CD4-positive, alpha-beta T cell treated with Interleukin-15 for 1 hour (primary cell): ENCODE measurements at regions not wholly inside any gene's neighbourhood (a gene's known extent, or its start where the extent isn't known, plus 50 kb on each side); places are given as distances from the start of the nearest gene placed in this dataset.

Source experiments
- DNase-seq: peaks from one replicate; pipeline ENCODE4 v3.0.0-alpha.2; 2020

DNA sequence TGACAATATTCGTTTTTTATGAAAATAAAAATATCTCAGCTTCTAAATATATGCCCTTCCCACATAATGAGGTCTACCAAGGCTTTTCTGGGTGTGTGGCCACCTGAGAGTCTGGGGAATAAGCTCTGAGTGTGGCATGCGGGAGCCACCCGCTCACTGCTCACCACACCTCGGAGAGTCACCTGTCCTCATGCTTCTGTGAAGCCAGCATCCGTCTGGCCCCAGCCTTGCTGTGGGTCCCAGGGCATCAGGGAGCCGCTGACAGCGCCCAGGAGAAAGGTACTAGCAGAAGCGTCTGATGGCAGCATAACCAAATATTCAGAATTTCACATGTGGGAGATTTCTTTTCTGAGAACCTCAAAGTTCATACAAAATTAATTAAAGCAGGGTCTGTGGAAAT lies 133.2 kb upstream of the IRX4 start:
- DNase-seq = no peak

GRCh38 chr5:2015124-2015848 lies 132.6 kb upstream of the IRX4 start:
- no peak for DNase-seq

GRCh38 chr5:2014058-2014610 lies 131.4 kb upstream of the IRX4 start:
- no peak for DNase-seq

GRCh38 chr5:2013301-2014057 lies 130.8 kb upstream of the IRX4 start:
- DNase-seq = no peak

- no peak for DNase-seq
These were observed 130.2 kb upstream of the IRX4 start for GRCh38 chr5:2012885-2013284.

- no peak for DNase-seq
These were observed 129.0 kb upstream of the IRX4 start for GRCh38 chr5:2011481-2012411.

- no peak for DNase-seq
These were observed 128.2 kb upstream of the IRX4 start for GRCh38 chr5:2010940-2011339.

DNA sequence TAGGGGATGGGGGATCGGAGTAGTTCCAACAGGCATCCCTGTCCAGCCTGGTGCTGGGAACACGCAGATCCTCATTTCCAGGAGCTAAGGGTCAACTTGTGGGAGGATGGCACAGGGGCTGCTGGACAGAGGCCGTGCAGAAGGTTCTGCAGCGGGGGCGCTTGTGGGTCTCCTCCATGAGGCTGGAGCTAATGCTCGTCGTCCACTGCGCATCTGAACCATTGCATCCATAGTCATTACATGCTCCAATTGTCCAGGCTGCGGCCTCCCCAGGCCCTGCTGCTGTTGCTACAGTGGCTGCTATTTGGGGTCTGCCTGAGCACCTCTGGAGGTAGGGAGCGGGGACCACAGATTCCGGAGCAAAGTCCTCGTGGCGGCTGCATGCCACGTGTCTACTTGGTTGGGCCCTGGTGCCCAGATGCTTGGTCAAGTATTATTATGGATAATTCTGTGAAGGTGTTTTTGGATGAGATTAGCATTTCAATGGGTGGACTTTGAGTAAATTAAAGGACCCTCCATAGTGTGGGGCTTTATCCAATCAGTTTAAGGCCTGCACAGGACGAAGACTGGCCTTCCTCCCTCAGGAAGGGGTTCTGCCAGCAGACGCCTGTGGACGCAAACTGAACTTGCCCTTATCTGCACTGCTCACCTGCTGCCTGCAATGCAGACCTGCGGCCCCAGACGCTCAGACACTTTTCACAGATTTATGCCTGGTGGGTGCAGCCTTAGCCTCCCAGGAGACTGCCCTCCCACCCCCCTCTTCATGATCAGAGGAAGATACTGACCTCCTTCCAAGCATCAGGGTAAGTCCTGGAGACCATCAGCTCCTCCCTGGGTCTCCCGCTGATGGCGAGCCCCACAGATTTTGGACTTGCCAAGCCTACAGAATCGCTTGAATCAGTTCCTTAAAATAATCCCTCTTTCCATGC lies 127.5 kb upstream of the IRX4 start:
- no peak for DNase-seq

DNA sequence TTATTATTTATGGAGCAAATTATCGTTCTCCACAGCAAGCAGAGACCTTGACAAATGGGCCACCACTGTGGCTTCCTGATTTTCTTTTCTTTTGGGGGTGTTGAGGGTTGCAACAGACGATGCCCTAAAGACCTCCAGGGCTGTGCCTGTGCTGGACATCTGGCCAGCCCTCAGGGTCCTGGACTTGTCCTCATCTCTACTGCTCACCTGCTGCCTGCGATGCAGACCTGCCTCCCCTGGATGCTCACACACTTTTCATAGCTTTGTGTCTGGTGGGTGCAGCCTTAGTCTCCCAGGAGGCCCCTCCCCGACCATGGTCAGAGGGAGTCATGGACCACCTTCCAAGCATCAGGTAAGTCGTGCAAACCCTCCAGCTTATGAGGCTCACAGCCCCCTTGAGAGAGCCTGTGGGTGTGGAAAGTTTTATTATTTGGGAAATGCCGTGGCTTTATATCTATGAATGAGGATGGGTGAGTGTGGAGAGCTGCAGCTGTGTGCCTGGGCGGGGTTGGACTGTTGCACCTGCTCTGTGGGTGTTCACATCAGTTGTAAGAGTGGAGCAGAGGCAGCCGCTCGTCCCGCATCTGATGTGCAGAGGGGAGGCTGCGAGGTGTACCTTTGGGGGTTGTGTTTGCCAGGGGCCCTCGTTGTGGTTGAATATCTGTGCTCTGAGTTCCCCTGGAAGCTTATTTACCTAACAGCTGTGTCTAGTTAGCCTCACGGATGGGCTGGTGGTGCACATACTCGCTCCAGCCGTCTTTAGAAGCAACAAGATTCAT lies 126.3 kb upstream of the IRX4 start:
- no peak for DNase-seq

- no peak for DNase-seq
These were observed 125.3 kb upstream of the IRX4 start for GRCh38 chr5:2007878-2008501.

DNA sequence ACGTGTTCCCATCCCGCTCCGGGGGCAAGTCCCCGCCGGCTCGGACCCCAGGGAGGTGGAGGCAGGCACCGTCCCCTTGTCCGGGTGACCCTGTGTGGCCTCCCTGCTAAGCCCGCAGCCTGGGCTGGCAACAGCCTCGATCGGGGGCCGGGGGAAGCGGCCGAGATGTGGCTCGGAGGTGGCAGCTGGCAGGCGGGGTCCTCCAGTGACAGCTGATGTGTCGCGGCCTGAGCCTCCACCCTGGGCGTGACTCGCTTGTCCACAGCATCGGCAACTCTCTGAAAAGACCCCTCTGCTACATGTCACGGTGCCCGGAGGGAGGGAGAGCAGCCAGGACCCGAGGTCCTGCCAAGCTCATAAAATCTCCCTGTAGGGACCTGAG lies 124.8 kb upstream of the IRX4 start:
- no peak for DNase-seq

DNA sequence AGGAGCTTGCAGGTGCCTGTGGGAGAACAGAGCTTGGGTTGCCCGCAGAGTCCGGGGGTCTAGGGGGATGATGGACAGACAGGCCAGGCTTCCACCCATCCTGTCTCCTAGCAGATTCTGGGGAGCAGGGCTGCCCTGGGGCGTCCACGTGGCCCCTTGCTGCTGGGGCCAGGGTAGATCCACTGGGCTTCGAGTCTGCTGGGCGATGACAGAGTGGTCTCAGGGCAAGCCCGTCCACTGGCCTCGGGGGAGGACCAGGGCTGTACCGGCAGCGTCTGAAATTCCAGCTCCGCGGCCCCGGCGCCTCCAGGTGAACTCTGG lies 124.2 kb upstream of the IRX4 start:
- DNase-seq = no peak

DNA sequence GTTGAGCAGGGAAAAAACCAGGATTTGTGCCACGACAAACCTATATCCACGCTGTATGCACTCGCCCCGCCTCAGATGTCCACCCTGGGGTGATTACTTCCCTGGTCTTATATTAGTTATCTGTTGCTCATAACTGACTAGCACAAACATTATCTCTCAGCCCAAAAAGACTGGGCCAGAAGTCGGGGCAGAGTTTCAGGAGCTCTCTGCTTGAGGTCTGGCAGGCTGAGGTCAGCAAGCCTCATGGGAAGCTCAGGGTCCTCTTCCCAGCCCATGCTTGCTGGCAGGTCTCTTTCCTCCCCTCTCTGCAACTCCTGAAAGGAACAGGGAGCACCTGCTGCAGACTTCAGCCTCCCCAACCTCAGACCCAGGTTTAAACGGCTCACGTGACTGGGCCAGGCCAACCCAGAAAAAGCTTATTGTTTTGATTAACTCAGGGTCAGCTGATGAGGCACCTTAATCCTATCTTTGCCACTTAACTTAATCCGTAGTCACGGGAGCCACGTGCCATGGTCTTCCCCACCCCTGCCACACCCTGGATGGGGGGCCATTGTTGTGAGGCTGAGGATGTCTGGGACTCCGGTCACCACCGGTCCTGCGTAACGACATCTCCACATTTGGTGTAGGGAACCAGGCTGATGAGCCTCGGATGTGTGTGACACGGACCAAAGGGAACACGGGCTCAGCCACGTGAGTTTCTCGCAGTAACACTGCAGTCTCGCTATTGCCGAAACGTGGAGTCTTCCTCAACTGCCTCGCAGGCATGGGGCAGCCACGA lies 123.7 kb upstream of the IRX4 start:
- DNase-seq = no peak

DNA sequence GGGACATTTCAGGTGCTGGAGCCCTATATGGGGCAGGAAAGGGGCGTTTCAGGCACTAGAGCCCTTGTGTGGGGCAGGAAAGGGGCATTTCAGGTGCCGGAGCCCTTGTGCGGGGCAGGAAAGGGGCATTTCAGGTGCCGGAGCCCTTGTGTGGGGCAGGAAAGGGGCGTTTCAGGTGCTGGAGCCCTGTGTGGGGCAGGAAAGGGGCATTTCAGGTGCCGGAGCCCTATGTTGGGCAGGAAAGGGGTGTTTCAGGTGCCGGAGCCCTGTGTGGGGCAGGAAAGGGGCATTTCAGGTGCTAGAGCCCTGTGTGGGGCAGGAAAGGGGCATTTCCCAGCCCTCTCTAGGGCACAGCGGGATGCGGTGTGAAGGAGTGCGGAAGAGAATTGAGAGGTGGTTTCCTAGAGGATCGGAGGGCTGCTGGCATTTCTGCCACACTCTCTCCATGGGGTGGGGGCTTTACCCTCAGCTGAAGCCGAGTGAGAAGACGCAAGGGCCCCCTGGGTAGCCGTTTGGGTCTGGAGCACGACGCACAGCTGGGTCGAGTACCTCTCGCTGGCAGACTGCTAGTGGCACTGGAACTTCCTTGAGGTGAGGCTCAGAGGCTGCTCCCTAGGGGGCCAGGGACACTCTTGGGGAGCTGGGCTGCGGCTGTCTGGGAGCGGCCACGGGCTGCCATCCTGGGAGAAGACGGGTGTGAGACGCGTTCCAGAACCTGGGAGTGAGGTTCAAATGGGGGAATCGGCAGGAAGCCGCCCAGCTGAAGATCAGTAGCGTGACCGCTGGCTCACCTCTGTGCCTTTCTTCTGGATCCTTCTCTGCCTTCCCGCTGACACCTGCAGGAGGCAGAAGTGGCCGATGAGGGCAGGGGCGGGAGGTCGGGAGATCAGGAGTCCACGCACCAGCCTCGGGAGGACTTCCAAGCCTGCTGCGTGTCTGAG lies 122.6 kb upstream of the IRX4 start:
- DNase-seq = no peak

DNA sequence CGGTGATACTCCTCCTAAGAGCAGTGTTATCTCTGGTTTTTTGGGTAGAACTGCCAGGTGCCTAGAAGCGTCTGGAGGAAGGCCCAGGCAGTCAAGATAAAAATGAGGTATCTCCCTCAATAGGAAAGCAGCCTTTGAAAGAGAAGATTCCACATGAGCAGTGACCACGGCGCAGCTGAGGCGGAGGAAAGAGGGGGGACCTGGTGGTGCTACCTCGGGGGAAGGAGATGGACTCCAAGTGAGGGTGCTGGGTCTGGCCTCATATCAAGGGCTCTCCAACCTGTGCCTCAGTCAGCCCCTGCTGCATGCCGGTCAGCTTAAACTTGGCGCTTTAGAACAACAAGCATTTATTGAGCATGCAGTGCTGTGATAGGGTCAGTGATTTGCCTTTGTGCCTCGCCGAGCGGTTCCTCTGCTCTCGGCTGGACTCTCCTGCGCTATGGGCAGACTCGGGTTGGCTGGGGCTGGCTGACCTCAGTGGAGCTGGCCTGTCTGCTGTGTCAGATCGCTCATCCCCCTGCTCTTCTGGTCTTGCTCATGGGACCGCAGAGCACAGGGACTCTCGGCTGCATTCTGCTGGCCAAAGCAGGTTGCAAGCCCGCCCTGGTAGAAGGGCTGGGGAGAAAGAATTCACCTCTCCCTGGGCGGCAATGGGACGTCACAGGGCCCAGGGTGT lies 121.1 kb upstream of the IRX4 start:
- no peak for DNase-seq

DNA sequence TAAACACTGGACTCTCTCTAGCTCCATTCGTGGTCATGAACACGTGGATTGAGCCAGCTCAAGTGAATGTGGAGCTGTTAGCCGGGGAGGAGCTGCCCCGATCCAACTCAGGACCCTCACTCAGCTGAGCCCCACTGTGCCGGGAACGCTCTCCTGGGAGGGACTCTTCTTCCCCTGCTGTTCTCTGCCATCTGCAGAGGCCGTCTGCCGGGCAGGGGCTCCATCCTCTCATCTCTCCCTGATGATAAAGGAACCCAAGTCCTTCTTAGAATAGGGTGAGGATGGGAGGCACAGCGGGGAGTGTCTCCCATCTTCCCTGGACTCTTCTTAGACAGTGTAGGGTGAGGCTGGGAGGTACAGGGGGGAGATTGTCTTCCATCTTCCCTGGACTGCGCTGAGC lies 120.5 kb upstream of the IRX4 start:
- DNase-seq = no peak

DNA sequence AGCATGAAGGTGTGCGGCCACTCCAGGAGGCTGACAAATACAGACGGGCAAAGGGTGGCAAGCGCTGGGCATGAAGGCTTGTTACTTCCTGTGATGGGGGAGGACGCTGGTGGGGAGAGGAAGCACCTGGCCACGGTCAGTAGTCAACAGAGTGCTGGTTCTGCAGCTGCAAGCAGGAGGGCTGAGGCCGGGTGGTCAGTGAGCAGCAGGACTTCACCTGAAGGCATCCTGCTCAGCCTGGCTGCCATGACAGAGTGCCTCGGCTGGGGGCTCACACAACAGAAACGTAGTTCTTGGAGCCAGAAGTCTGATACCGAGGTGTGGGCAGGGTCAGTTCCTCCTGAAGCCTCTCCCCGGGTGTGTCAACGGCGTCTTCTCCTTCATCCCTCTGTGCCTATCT lies 118.6 kb upstream of the IRX4 start:
- DNase-seq = no peak

DNA sequence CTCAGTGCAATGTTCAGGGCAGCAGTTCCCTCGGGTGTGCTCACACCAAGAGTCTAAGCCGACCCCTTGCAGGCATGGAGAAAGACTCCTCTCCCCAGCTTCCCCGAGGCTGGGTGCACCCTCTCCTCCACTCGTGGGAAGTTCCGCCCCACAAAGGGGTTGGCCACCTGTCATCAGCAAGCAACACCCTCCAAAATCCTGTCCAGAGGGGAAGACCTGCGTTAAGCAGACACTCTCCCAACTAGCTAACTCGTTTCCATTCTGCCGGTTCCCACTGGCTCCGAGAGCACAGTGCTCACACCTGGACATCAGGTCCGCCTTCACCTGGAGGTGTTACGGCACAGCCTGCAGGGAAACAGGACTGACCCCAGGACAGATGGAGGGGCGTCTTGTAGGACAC lies 117.9 kb upstream of the IRX4 start:
- no peak for DNase-seq
